ENCODE measurements at regions not wholly inside any gene's neighbourhood (a gene's known extent, or its start where the extent isn't known, plus 50 kb on each side); places are given as distances from the start of the nearest gene placed in this dataset.

GRCh38 chr7:68748934-68749900, 849.1 kb upstream of the AUTS2 start:
- no peak for TF ChIP-seq CTCF (IDR thresholded peaks at IDR 0.05)
- no peak for TF ChIP-seq POLR2A (IDR thresholded peaks at IDR 0.05)
- Histone ChIP-seq H3K9me3 (no peaks in the 10 kb centered on the region), H3K27ac (no peak overlapping the region), H3K4me3 (no peak overlapping the region), H3K27me3 (no peaks in the 10 kb centered on the region), H3K4me1 (no peaks in the 10 kb centered on the region), H3K36me3 (no peaks in the 10 kb centered on the region)
- ATAC-seq (no peak), DNase-seq (no peak)
- intact Hi-C loops (cut with DNase I), result no loop called here
- 63% methylated on average over 14 of the region's 14 CpGs for WGBS (ENCODE audit: insufficient coverage, low coverage, low lambda C conversion rate, missing lambda C conversion rate)

GRCh38 chr7:68752485-68753178, 845.6 kb upstream of the AUTS2 start:
- no peaks in the 10 kb centered on the region for H3K4me1 ChIP-seq
- ATAC-seq, result no peak

GRCh38 chr7:68754414-68754813, 843.9 kb upstream of the AUTS2 start:
- TF ChIP-seq CTCF (IDR thresholded peaks at IDR 0.05) (no peak), POLR2A (IDR thresholded peaks at IDR 0.05) (no peak)
- intact Hi-C loops (cut with DNase I), result no loop called here
- Histone ChIP-seq H3K4me3 (no peak overlapping the region), H3K36me3 (no peaks in the 10 kb centered on the region), H3K27ac (no peak overlapping the region), H3K9me3 (no peaks in the 10 kb centered on the region), H3K4me1 (no peaks in the 10 kb centered on the region), H3K27me3 (no peaks in the 10 kb centered on the region)
- ATAC-seq (no peak), DNase-seq (no peak)
- WGBS (ENCODE audit: insufficient coverage, low coverage, low lambda C conversion rate, missing lambda C conversion rate), result 94% methylated on average over 2 of the region's 2 CpGs

More at GRCh38 chr7:68752485-68753178, 845.6 kb upstream of the AUTS2 start:
- intact Hi-C loops (cut with DNase I), result no loop called here
- Histone ChIP-seq H3K4me3 (no peak overlapping the region), H3K27ac (no peak overlapping the region), H3K27me3 (no peaks in the 10 kb centered on the region), H3K9me3 (no peaks in the 10 kb centered on the region), H3K36me3 (no peaks in the 10 kb centered on the region)
- DNase-seq, result no peak
- WGBS (ENCODE audit: insufficient coverage, low coverage, low lambda C conversion rate, missing lambda C conversion rate), result 67% methylated on average over 5 of the region's 5 CpGs
- TF ChIP-seq POLR2A (IDR thresholded peaks at IDR 0.05) (no peak), CTCF (IDR thresholded peaks at IDR 0.05) (no peak)

GRCh38 chr7:68756986-68757495, 841.2 kb upstream of the AUTS2 start:
- DNase-seq (no peak), ATAC-seq (no peak)
- no peak for TF ChIP-seq POLR2A (IDR thresholded peaks at IDR 0.05)
- H3K9me3 ChIP-seq, result no peaks in the 10 kb centered on the region
- H3K27ac ChIP-seq, result no peak overlapping the region
- H3K4me1 ChIP-seq, result no peaks in the 10 kb centered on the region
- intact Hi-C loops (cut with DNase I), result no loop called here
- WGBS (ENCODE audit: insufficient coverage, low coverage, low lambda C conversion rate, missing lambda C conversion rate), result 60% methylated on average over 4 of the region's 4 CpGs
- H3K4me3 ChIP-seq, result no peak overlapping the region
- H3K27me3 ChIP-seq, result no peaks in the 10 kb centered on the region
- H3K36me3 ChIP-seq, result no peaks in the 10 kb centered on the region

GRCh38 chr7:68760556-68760955, 837.7 kb upstream of the AUTS2 start:
- H3K9me3 ChIP-seq, result no peaks in the 10 kb centered on the region
- intact Hi-C loops (cut with DNase I), result no loop called here
- no peaks in the 10 kb centered on the region for H3K4me1 ChIP-seq
- no peak for ATAC-seq
- TF ChIP-seq CTCF (IDR thresholded peaks at IDR 0.05) (no peak), POLR2A (IDR thresholded peaks at IDR 0.05) (no peak)
- no peak overlapping the region for H3K4me3 ChIP-seq
- H3K27ac ChIP-seq, result no peak overlapping the region
- DNase-seq, result no peak
- 89% methylated on average over 1 of the region's 3 CpGs for WGBS (ENCODE audit: insufficient coverage, low coverage, low lambda C conversion rate, missing lambda C conversion rate)
- H3K27me3 ChIP-seq, result no peaks in the 10 kb centered on the region
- no peaks in the 10 kb centered on the region for H3K36me3 ChIP-seq
